HG03469 (cell line): ENCODE measurements at regions not wholly inside any gene's neighbourhood (a gene's known extent, or its start where the extent isn't known, plus 50 kb on each side); places are given as distances from the start of the nearest gene placed in this dataset.

Experiments
- ATAC-seq: cut with Tn5 transposase; IDR thresholded peaks from one replicate; pipeline ENCODE4 v1.9.1; 2021; ENCODE audit warnings: mild to moderate bottlenecking, moderate library complexity, moderate number of reproducible peaks; ENCODE audit not compliant: unreplicated experiment

- no peak for ATAC-seq
These were observed 335.4 kb downstream of the DHX15 start for GRCh38 chr4:24248674-24249630.

- no peak for ATAC-seq
These were observed 338.9 kb downstream of the DHX15 start for GRCh38 chr4:24245491-24245820.

- ATAC-seq: no peak
These were observed 339.5 kb downstream of the DHX15 start for GRCh38 chr4:24244663-24245490.

- no peak for ATAC-seq
These were observed 340.7 kb downstream of the DHX15 start for GRCh38 chr4:24243641-24244040.

- no peak for ATAC-seq
These were observed 342.8 kb downstream of the DHX15 start for GRCh38 chr4:24241511-24241910.

GRCh38 chr4:24240655-24241054 lies 343.7 kb downstream of the DHX15 start:
- ATAC-seq: no peak

- ATAC-seq: no peak
These were observed 346.6 kb downstream of the DHX15 start for GRCh38 chr4:24237709-24238108.

GRCh38 chr4:24236532-24236931 lies 346.7 kb upstream of the PPARGC1A start:
- ATAC-seq: no peak

- no peak for ATAC-seq
These were observed 346.3 kb upstream of the PPARGC1A start for GRCh38 chr4:24236120-24236519.

- ATAC-seq: no peak
These were observed 345.8 kb upstream of the PPARGC1A start for GRCh38 chr4:24235618-24236017.

GRCh38 chr4:24234288-24234848 lies 344.5 kb upstream of the PPARGC1A start:
- no peak for ATAC-seq

GRCh38 chr4:24230955-24231354 lies 341.1 kb upstream of the PPARGC1A start:
- ATAC-seq: no peak

- no peak for ATAC-seq
These were observed 340.1 kb upstream of the PPARGC1A start for GRCh38 chr4:24229978-24230377.

GRCh38 chr4:24228692-24229091 lies 338.8 kb upstream of the PPARGC1A start:
- ATAC-seq: no peak

GRCh38 chr4:24226667-24227066 lies 336.8 kb upstream of the PPARGC1A start:
- ATAC-seq: no peak

GRCh38 chr4:24226023-24226422 lies 336.2 kb upstream of the PPARGC1A start:
- no peak for ATAC-seq

GRCh38 chr4:24224446-24224845 lies 334.6 kb upstream of the PPARGC1A start:
- ATAC-seq: no peak

GRCh38 chr4:24219209-24219608 lies 329.4 kb upstream of the PPARGC1A start:
- no peak for ATAC-seq

GRCh38 chr4:24218566-24218965 lies 328.7 kb upstream of the PPARGC1A start:
- ATAC-seq: no peak

- ATAC-seq: no peak
These were observed 324.9 kb upstream of the PPARGC1A start for GRCh38 chr4:24214796-24215195.

- no peak for ATAC-seq
These were observed 324.1 kb upstream of the PPARGC1A start for GRCh38 chr4:24213961-24214360.

- no peak for ATAC-seq
These were observed 322.8 kb upstream of the PPARGC1A start for GRCh38 chr4:24212642-24213041.
